ENCODE measurements at regions not wholly inside any gene's neighbourhood (a gene's known extent, or its start where the extent isn't known, plus 50 kb on each side); places are given as distances from the start of the nearest gene placed in this dataset.

- Histone ChIP-seq H3K9me3 (ENCODE audit: control insufficient read depth, insufficient read depth, low read depth, low read length) (no peaks in the 10 kb centered on the region), H3K4me1 (ENCODE audit: control insufficient read depth, insufficient read depth, low read length) (no peaks in the 10 kb centered on the region), H3K36me3 (ENCODE audit: control insufficient read depth in 2 of 2, insufficient read depth in 1 of 2, low read length in 2 of 2) (no peaks in the 10 kb centered on the region), H3K27ac (ENCODE audit: extremely low read depth, low read depth, low read length) (no peak overlapping the region), H3K4me3 (ENCODE audit: low read depth, low read length) (no peak overlapping the region)
- POLR2A ChIA-PET: no interaction called here
- no peak for TF ChIP-seq ZNF513 (tag by site-specific recombination; IDR thresholded peaks at IDR 0.05)
- TF ChIP-seq, protein P1, sequence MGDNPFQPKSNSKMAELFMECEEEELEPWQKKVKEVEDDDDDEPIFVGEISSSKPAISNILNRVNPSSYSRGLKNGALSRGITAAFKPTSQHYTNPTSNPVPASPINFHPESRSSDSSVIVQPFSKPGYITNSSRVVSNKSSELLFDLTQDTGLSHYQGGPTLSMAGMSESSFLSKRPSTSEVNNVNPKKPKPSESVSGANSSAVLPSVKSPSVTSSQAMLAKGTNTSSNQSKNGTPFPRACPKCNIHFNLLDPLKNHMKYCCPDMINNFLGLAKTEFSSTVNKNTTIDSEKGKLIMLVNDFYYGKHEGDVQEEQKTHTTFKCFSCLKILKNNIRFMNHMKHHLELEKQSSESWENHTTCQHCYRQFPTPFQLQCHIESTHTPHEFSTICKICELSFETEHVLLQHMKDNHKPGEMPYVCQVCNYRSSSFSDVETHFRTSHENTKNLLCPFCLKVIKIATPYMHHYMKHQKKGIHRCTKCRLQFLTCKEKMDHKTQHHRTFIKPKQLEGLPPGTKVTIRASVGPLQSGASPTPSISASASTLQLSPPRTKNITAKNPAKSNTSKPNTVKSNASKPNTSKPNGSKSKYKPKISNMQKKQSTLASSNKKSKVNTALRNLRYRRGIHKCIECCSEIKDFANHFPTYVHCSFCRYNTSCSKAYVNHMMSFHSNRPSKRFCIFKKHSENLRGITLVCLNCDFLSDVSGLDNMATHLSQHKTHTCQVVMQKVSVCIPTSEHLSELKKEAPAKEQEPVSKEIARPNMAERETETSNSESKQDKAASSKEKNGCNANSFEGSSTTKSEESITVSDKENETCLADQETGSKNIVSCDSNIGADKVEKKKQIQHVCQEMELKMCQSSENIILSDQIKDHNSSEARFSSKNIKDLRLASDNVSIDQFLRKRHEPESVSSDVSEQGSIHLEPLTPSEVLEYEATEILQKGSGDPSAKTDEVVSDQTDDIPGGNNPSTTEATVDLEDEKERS (tag by site-specific recombination; IDR thresholded peaks at IDR 0.05): no peak
- TF ChIP-seq, protein P2, sequence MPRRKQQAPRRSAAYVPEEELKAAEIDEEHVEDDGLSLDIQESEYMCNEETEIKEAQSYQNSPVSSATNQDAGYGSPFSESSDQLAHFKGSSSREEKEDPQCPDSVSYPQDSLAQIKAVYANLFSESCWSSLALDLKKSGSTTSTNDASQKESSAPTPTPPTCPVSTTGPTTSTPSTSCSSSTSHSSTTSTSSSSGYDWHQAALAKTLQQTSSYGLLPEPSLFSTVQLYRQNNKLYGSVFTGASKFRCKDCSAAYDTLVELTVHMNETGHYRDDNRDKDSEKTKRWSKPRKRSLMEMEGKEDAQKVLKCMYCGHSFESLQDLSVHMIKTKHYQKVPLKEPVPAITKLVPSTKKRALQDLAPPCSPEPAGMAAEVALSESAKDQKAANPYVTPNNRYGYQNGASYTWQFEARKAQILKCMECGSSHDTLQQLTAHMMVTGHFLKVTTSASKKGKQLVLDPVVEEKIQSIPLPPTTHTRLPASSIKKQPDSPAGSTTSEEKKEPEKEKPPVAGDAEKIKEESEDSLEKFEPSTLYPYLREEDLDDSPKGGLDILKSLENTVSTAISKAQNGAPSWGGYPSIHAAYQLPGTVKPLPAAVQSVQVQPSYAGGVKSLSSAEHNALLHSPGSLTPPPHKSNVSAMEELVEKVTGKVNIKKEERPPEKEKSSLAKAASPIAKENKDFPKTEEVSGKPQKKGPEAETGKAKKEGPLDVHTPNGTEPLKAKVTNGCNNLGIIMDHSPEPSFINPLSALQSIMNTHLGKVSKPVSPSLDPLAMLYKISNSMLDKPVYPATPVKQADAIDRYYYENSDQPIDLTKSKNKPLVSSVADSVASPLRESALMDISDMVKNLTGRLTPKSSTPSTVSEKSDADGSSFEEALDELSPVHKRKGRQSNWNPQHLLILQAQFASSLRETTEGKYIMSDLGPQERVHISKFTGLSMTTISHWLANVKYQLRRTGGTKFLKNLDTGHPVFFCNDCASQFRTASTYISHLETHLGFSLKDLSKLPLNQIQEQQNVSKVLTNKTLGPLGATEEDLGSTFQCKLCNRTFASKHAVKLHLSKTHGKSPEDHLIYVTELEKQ (tag by site-specific recombination; IDR thresholded peaks at IDR 0.05; ENCODE audit: borderline replicate concordance): no peak
- TF ChIP-seq PRDM4 (tag by site-specific recombination; IDR thresholded peaks at IDR 0.05): no peak
- TF ChIP-seq ZNF184 (tag by site-specific recombination; IDR thresholded peaks at IDR 0.05): no peak
- TF ChIP-seq, protein P3, sequence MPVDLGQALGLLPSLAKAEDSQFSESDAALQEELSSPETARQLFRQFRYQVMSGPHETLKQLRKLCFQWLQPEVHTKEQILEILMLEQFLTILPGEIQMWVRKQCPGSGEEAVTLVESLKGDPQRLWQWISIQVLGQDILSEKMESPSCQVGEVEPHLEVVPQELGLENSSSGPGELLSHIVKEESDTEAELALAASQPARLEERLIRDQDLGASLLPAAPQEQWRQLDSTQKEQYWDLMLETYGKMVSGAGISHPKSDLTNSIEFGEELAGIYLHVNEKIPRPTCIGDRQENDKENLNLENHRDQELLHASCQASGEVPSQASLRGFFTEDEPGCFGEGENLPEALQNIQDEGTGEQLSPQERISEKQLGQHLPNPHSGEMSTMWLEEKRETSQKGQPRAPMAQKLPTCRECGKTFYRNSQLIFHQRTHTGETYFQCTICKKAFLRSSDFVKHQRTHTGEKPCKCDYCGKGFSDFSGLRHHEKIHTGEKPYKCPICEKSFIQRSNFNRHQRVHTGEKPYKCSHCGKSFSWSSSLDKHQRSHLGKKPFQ (tag by site-specific recombination; IDR thresholded peaks at IDR 0.05): no peak
- no peak for TF ChIP-seq ZNF341 (tag by site-specific recombination; IDR thresholded peaks at IDR 0.05; ENCODE audit: low read depth)
- TF ChIP-seq INSM2 (tag by site-specific recombination; IDR thresholded peaks at IDR 0.05): no peak
- no peak for TF ChIP-seq ZNF138 (tag by site-specific recombination; IDR thresholded peaks at IDR 0.05; ENCODE audit: borderline replicate concordance)
- TF ChIP-seq ZSCAN16 (tag by site-specific recombination; IDR thresholded peaks at IDR 0.05): no peak
- no peak for TF ChIP-seq ELK4 (IDR thresholded peaks at IDR 0.05; ENCODE audit: borderline replicate concordance, low read depth, low read length)
- no peak for TF ChIP-seq FEZF1 (tag by site-specific recombination; IDR thresholded peaks at IDR 0.05)
- TF ChIP-seq ZNF274 (IDR thresholded peaks at IDR 0.05; ENCODE audit: low read length): no peak
- TF ChIP-seq ZNF274 (tag by site-specific recombination; IDR thresholded peaks at IDR 0.05; ENCODE audit: borderline replicate concordance): no peak
- CTCF ChIA-PET: no interaction called here
These were observed 118.0 kb upstream of the SEMA3C start for GRCh38 chr7:81036871-81037270.
